ENCODE measurements at regions not wholly inside any gene's neighbourhood (a gene's known extent, or its start where the extent isn't known, plus 50 kb on each side); places are given as distances from the start of the nearest gene placed in this dataset.

DNA sequence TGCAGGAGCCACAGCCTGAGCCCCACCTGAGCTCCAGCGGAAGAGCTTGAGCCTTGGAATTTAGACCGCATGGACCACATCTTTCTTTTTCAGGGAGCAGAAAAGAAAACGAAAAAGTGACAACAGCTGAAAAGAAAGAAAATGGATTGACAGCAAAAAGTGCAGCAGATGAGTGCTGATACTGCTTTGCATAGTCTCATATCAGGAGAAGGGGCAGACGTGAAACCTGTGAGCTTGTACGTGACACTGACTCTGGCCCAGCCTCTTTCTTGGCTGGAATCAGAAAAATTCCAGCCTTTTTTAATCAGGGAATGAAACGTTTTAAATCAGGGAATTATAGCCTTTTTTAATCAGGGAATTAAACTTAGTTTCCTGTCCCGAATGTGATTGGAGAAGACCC is 1296.5 kb downstream of the TMEM121 start:
- no peak for DNase-seq (ENCODE audit: low spot score)
- TF ChIP-seq, protein P1, sequence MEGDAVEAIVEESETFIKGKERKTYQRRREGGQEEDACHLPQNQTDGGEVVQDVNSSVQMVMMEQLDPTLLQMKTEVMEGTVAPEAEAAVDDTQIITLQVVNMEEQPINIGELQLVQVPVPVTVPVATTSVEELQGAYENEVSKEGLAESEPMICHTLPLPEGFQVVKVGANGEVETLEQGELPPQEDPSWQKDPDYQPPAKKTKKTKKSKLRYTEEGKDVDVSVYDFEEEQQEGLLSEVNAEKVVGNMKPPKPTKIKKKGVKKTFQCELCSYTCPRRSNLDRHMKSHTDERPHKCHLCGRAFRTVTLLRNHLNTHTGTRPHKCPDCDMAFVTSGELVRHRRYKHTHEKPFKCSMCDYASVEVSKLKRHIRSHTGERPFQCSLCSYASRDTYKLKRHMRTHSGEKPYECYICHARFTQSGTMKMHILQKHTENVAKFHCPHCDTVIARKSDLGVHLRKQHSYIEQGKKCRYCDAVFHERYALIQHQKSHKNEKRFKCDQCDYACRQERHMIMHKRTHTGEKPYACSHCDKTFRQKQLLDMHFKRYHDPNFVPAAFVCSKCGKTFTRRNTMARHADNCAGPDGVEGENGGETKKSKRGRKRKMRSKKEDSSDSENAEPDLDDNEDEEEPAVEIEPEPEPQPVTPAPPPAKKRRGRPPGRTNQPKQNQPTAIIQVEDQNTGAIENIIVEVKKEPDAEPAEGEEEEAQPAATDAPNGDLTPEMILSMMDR (IDR thresholded peaks at IDR 0.05): no peak
- Mint-ChIP-seq H3K4me1 (ENCODE audit: low read depth) (no peaks in the 10 kb centered on the region), H3K4me3 (ENCODE audit: unreplicated experiment) (no peak overlapping the region), H3K27me3 (ENCODE audit: low read depth) (no peaks in the 10 kb centered on the region), H3K9me3 (ENCODE audit: low read depth) (peaks cover 8% of the 10 kb centered on the region), H3K27ac (ENCODE audit: unreplicated experiment) (no peak overlapping the region), H3K36me3 (ENCODE audit: low read depth) (no peaks in the 10 kb centered on the region)

DNA sequence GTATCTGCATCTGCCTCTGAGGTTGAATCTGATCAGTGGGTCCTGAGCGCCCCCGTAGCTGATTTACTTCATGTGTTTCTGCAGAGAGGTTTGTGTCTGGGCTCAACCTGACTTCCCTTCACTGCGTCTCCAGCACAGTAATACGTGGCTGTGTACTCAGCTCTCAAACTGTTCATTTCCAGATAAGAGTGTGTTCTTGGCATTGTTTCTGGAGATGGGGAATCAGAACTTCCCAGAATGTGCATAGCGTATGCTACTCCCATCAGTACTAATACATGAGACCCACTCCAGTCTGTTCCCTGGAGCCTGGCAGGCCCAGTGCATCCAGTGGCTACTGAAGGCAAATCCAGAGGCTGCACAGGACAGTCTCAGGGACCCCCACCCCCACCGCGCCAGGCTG is 1297.2 kb downstream of the TMEM121 start:
- H3K4me1 Mint-ChIP-seq (ENCODE audit: low read depth): no peaks in the 10 kb centered on the region
- no peak overlapping the region for H3K27ac Mint-ChIP-seq (ENCODE audit: unreplicated experiment)
- no peaks in the 10 kb centered on the region for H3K27me3 Mint-ChIP-seq (ENCODE audit: low read depth)
- H3K36me3 Mint-ChIP-seq (ENCODE audit: low read depth): no peaks in the 10 kb centered on the region
- H3K9me3 Mint-ChIP-seq (ENCODE audit: low read depth): peaks cover 13% of the 10 kb centered on the region
- TF ChIP-seq, protein P1 (IDR thresholded peaks at IDR 0.05): no peak
- DNase-seq (ENCODE audit: low spot score): no peak
- H3K4me3 Mint-ChIP-seq (ENCODE audit: unreplicated experiment): no peak overlapping the region

DNA sequence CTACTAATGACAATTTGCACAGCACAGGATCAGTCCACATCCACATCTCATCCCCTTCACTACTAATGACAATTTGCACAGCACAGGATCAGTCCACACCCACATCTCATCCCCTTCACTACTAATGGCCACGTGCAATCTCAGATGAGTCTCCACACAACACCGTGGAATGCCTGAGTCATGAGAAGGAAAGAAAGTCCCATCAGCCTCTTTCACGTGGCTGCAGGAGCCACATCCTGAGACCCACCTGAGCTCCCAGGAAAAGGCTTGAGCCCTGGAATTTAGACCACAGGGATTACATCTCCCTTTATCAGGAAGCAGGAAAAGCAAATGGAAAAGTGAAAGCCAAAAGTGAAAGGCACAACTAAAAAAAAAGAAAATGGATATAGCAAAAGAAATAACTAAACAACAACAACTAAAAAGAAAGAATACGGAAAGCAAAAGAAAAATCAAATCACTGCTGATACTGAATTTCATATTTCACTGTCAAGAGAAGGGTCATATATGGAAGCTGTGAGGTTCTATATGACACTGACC is 1300.5 kb downstream of the TMEM121 start:
- Mint-ChIP-seq H3K36me3 (ENCODE audit: low read depth) (no peaks in the 10 kb centered on the region), H3K27me3 (ENCODE audit: low read depth) (no peaks in the 10 kb centered on the region), H3K27ac (ENCODE audit: unreplicated experiment) (no peak overlapping the region), H3K9me3 (ENCODE audit: low read depth) (peaks cover 15% of the 10 kb centered on the region), H3K4me3 (ENCODE audit: unreplicated experiment) (no peak overlapping the region), H3K4me1 (ENCODE audit: low read depth) (no peaks in the 10 kb centered on the region)
- TF ChIP-seq, protein P1 (IDR thresholded peaks at IDR 0.05): no peak
- DNase-seq (ENCODE audit: low spot score): no peak

DNA sequence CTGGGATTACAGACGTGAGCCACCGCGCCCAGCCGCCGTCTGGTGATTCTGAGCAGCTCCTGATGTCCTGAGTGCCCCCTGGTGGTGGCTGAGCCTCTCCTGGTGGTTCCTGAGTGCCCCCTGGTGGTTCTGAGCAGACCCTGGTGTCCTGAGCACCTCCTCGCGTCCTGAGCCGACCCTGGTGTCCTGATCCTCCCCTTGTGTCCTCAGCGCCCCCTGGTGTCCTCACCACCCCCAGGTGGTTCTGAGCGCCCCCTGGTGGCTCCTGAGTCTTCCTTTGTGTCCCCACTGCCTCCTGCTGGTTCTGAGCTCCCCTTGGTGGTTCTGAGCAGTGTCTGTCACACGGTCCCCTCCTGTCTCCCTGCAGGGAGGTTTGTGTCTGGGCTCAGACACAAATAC is 1304.9 kb downstream of the TMEM121 start:
- TF ChIP-seq, protein P1 (IDR thresholded peaks at IDR 0.05): no peak
- H3K4me1 Mint-ChIP-seq (ENCODE audit: low read depth): no peaks in the 10 kb centered on the region
- no peaks in the 10 kb centered on the region for H3K36me3 Mint-ChIP-seq (ENCODE audit: low read depth)
- no peak for DNase-seq (ENCODE audit: low spot score)
- H3K4me3 Mint-ChIP-seq (ENCODE audit: unreplicated experiment): no peak overlapping the region
- H3K27me3 Mint-ChIP-seq (ENCODE audit: low read depth): no peaks in the 10 kb centered on the region
- H3K27ac Mint-ChIP-seq (ENCODE audit: unreplicated experiment): no peak overlapping the region
- H3K9me3 Mint-ChIP-seq (ENCODE audit: low read depth): peaks cover 38% of the 10 kb centered on the region

DNA sequence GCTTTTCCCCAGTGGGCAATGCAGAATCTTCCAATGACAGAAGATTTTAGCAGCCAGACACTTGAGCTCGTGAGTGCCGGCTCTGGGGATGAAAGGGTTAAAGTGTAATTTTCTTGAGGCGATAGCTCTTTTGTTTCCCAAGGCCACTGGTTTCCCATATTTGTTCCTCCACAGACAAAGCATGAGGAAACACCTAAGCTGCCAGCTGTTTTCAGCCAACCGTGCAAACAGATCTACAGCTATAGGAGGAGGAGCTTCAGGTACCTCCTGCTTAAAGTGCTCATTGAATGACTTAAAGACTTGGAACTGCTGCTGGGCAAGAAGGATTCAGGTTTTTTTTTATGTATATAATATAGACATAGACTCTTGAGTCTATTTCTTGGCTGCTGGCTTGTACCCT is 1311.5 kb downstream of the TMEM121 start:
- H3K4me3 Mint-ChIP-seq (ENCODE audit: unreplicated experiment): no peak overlapping the region
- H3K4me1 Mint-ChIP-seq (ENCODE audit: low read depth): no peaks in the 10 kb centered on the region
- H3K9me3 Mint-ChIP-seq (ENCODE audit: low read depth): peaks cover 46% of the 10 kb centered on the region
- no peaks in the 10 kb centered on the region for H3K36me3 Mint-ChIP-seq (ENCODE audit: low read depth)
- no peaks in the 10 kb centered on the region for H3K27me3 Mint-ChIP-seq (ENCODE audit: low read depth)
- TF ChIP-seq, protein P1 (IDR thresholded peaks at IDR 0.05): no peak
- DNase-seq (ENCODE audit: low spot score): no peak
- no peak overlapping the region for H3K27ac Mint-ChIP-seq (ENCODE audit: unreplicated experiment)

Data from chondrocyte (in vitro differentiated cells).